ENCODE measurements at regions not wholly inside any gene's neighbourhood (a gene's known extent, or its start where the extent isn't known, plus 50 kb on each side); places are given as distances from the start of the nearest gene placed in this dataset.

GRCh38 chr17:12357600-12357999 lies 308.1 kb upstream of the MYOCD start:
- no peak for TF ChIP-seq YY1 (IDR thresholded peaks at IDR 0.05; ENCODE audit: insufficient read depth, insufficient read length)
- TF ChIP-seq SUZ12 (IDR thresholded peaks at IDR 0.05; ENCODE audit: extremely low read depth, insufficient read depth, insufficient read length) = no peak
- TF ChIP-seq ZNF274 (IDR thresholded peaks at IDR 0.05; ENCODE audit: low read depth, low read length) = no peak
